BLaER1 treated with 17β-estradiol and CSF1 and Interleukin-3, amounts not matched to agents 10 nM and 100 nM (cell line): ENCODE measurements at regions not wholly inside any gene's neighbourhood (a gene's known extent, or its start where the extent isn't known, plus 50 kb on each side); places are given as distances from the start of the nearest gene placed in this dataset.
"Not testable (repeated sequence)": the region's sequence is repeated elsewhere in the genome, so short reads cannot be mapped to it uniquely, and the experiment has no call there.

ENCODE experiments used
- H3K27ac ChIP-seq, 11 experiments: shearing (Covaris generic); formaldehyde crosslinking; 2 replicates each; pipeline ENCODE4 v1.8.1; 2022
- H3K27me3 ChIP-seq, 11 experiments: shearing (Covaris generic); formaldehyde crosslinking; 2 replicates each; pipeline ENCODE4 v1.8.1; 2022
- H3K36me3 ChIP-seq, 11 experiments: shearing (Covaris generic); formaldehyde crosslinking; 2 replicates each; pipeline ENCODE4 v1.8.1; 2022
- H3K4me1 ChIP-seq, 10 experiments: shearing (Covaris generic); formaldehyde crosslinking; 2 replicates each; pipeline ENCODE4 v1.8.1; 2022
- H3K4me2 ChIP-seq, 11 experiments: shearing (Covaris generic); formaldehyde crosslinking; 2 replicates each; pipeline ENCODE4 v1.8.1; 2022
- H3K4me3 ChIP-seq, 10 experiments: shearing (Covaris generic); formaldehyde crosslinking; 2 replicates each; pipeline ENCODE4 v1.8.1; 2022
- H3K9ac ChIP-seq, 11 experiments: shearing (Covaris generic); formaldehyde crosslinking; 2 replicates each; pipeline ENCODE4 v1.8.1; 2022
- H3K9me3 ChIP-seq, 11 experiments: shearing (Covaris generic); formaldehyde crosslinking; replicated peaks in 1 of 11; 2 replicates each; pipeline ENCODE4 v1.8.1; 2022
- H4K20me1 ChIP-seq, 11 experiments: shearing (Covaris generic); formaldehyde crosslinking; 2 replicates each; pipeline ENCODE4 v1.8.1; 2022
- Cebpa-rat ChIP-seq, 11 experiments: shearing (Covaris generic); IDR thresholded peaks; 2 replicates each; pipeline ENCODE4 v1.8.1; 2022

- Histone ChIP-seq H3K9ac (no peak overlapping the region), H3K36me3 (no peaks in the 10 kb centered on the region), H3K27ac (no peak overlapping the region), H4K20me1 (no peaks in the 10 kb centered on the region), H3K27me3 (no peaks in the 10 kb centered on the region), H3K4me1 (no peaks in the 10 kb centered on the region), H3K4me2 (no peak overlapping the region), H3K4me3 (no peak overlapping the region), H3K9me3 (peaks cover 0 to 21% (median 10%) of the 10 kb centered on the region in 11 experiments; a peak in 8 of 22 replicates)
- no peak for TF ChIP-seq Cebpa-rat (IDR thresholded peaks at IDR 0.05)
These were observed 286.0 kb upstream of the TGFBR2 start for GRCh38 chr3:30320392-30320791.

- H3K9me3 ChIP-seq, result peaks cover 0 to 21% (median 10%) of the 10 kb centered on the region in 11 experiments; a peak in 8 of 22 replicates
- no peaks in the 10 kb centered on the region for H4K20me1 ChIP-seq
- H3K27ac ChIP-seq, result no peak overlapping the region
- no peak for TF ChIP-seq Cebpa-rat (IDR thresholded peaks at IDR 0.05)
- no peak overlapping the region for H3K9ac ChIP-seq
- no peaks in the 10 kb centered on the region for H3K4me1 ChIP-seq
- no peaks in the 10 kb centered on the region for H3K27me3 ChIP-seq
- H3K36me3 ChIP-seq, result no peaks in the 10 kb centered on the region
- no peak overlapping the region for H3K4me2 ChIP-seq
- no peak overlapping the region for H3K4me3 ChIP-seq
These were observed 285.3 kb upstream of the TGFBR2 start for GRCh38 chr3:30321065-30321464.

- not testable (repeated sequence) for H3K4me3 ChIP-seq, H4K20me1 ChIP-seq, H3K27me3 ChIP-seq, H3K4me1 ChIP-seq, H3K36me3 ChIP-seq, H3K27ac ChIP-seq, H3K4me2 ChIP-seq, H3K9ac ChIP-seq
- peaks cover 0 to 18% (median 5%) of the 10 kb centered on the region in 11 experiments; a peak in 5 of 22 replicates for H3K9me3 ChIP-seq
These were observed 282.8 kb upstream of the TGFBR2 start for GRCh38 chr3:30323649-30324048.

- no peak overlapping the region for H3K4me3 ChIP-seq
- no peak overlapping the region for H3K4me2 ChIP-seq
- H4K20me1 ChIP-seq, result no peaks in the 10 kb centered on the region
- no peaks in the 10 kb centered on the region for H3K27me3 ChIP-seq
- no peak overlapping the region for H3K27ac ChIP-seq
- TF ChIP-seq Cebpa-rat (IDR thresholded peaks at IDR 0.05), result no peak
- peaks cover 0 to 18% (median 5%) of the 10 kb centered on the region in 11 experiments; a peak in 5 of 22 replicates for H3K9me3 ChIP-seq
- H3K9ac ChIP-seq, result no peak overlapping the region
- H3K4me1 ChIP-seq, result no peaks in the 10 kb centered on the region
- no peaks in the 10 kb centered on the region for H3K36me3 ChIP-seq
These were observed 281.8 kb upstream of the TGFBR2 start for GRCh38 chr3:30324587-30324986.

- not testable (repeated sequence) for H3K4me2 ChIP-seq, H3K27me3 ChIP-seq, H3K9ac ChIP-seq, H3K4me1 ChIP-seq, H3K4me3 ChIP-seq, H3K27ac ChIP-seq, H3K36me3 ChIP-seq, H3K9me3 ChIP-seq, H4K20me1 ChIP-seq
These were observed 278.4 kb upstream of the TGFBR2 start for GRCh38 chr3:30327976-30328375.

- not testable (repeated sequence) for H3K9ac ChIP-seq, H3K27ac ChIP-seq
These were observed 277.5 kb upstream of the TGFBR2 start for GRCh38 chr3:30328935-30329334.

GRCh38 chr3:30331519-30331918, 274.9 kb upstream of the TGFBR2 start:
- Histone ChIP-seq H3K4me3 (no peak overlapping the region), H3K4me1 (no peaks in the 10 kb centered on the region), H3K9ac (no peak overlapping the region), H3K4me2 (no peak overlapping the region), H3K9me3 (no peaks in the 10 kb centered on the region), H3K27me3 (no peaks in the 10 kb centered on the region), H4K20me1 (no peaks in the 10 kb centered on the region), H3K27ac (no peak overlapping the region), H3K36me3 (no peaks in the 10 kb centered on the region)
- no peak for TF ChIP-seq Cebpa-rat (IDR thresholded peaks at IDR 0.05)

More at GRCh38 chr3:30328935-30329334, 277.5 kb upstream of the TGFBR2 start:
- not testable (repeated sequence) for H4K20me1 ChIP-seq, H3K9me3 ChIP-seq, H3K27me3 ChIP-seq, H3K4me1 ChIP-seq, H3K4me3 ChIP-seq, H3K36me3 ChIP-seq, H3K4me2 ChIP-seq

- H3K4me2 ChIP-seq, result no peak overlapping the region
These were observed 274.0 kb upstream of the TGFBR2 start for GRCh38 chr3:30332196-30333021.

GRCh38 chr3:30333143-30333542, 273.3 kb upstream of the TGFBR2 start:
- no peak for TF ChIP-seq Cebpa-rat (IDR thresholded peaks at IDR 0.05)
- H3K27me3 ChIP-seq, result no peaks in the 10 kb centered on the region
- peaks cover 0 to 6% (median 2%) of the 10 kb centered on the region in 11 experiments; a peak in 3 of 22 replicates for H3K9me3 ChIP-seq
- H3K4me3 ChIP-seq, result no peak overlapping the region
- H3K27ac ChIP-seq, result no peak overlapping the region
- H3K36me3 ChIP-seq, result no peaks in the 10 kb centered on the region
- no peak overlapping the region for H3K4me2 ChIP-seq
- no peaks in the 10 kb centered on the region for H4K20me1 ChIP-seq
- H3K9ac ChIP-seq, result no peak overlapping the region
- H3K4me1 ChIP-seq, result no peaks in the 10 kb centered on the region

More at GRCh38 chr3:30332196-30333021, 274.0 kb upstream of the TGFBR2 start:
- TF ChIP-seq Cebpa-rat (IDR thresholded peaks at IDR 0.05), result no peak
- Histone ChIP-seq H3K27me3 (no peaks in the 10 kb centered on the region), H3K4me1 (no peaks in the 10 kb centered on the region), H4K20me1 (no peaks in the 10 kb centered on the region), H3K9ac (no peak overlapping the region), H3K27ac (no peak overlapping the region), H3K36me3 (no peaks in the 10 kb centered on the region), H3K9me3 (peaks cover 0 to 2% (median under 1%) of the 10 kb centered on the region in 11 experiments; a peak in 3 of 22 replicates), H3K4me3 (no peak overlapping the region)

GRCh38 chr3:30333903-30334302, 272.5 kb upstream of the TGFBR2 start:
- H3K27ac ChIP-seq, result no peak overlapping the region
- no peaks in the 10 kb centered on the region for H3K4me1 ChIP-seq
- H3K9me3 ChIP-seq, result peaks cover 0 to 6% (median 2%) of the 10 kb centered on the region in 11 experiments; a peak in 3 of 22 replicates

More at GRCh38 chr3:30333903-30334302, 272.5 kb upstream of the TGFBR2 start:
- H3K27me3 ChIP-seq, result no peaks in the 10 kb centered on the region
- no peak overlapping the region for H3K9ac ChIP-seq
- no peak overlapping the region for H3K4me3 ChIP-seq
- TF ChIP-seq Cebpa-rat (IDR thresholded peaks at IDR 0.05), result no peak
- no peaks in the 10 kb centered on the region for H4K20me1 ChIP-seq
- H3K4me2 ChIP-seq, result no peak overlapping the region
- no peaks in the 10 kb centered on the region for H3K36me3 ChIP-seq
